ENCODE measurements at regions not wholly inside any gene's neighbourhood (a gene's known extent, or its start where the extent isn't known, plus 50 kb on each side); places are given as distances from the start of the nearest gene placed in this dataset.
"Not testable (repeated sequence)": the region's sequence is repeated elsewhere in the genome, so short reads cannot be mapped to it uniquely, and the experiment has no call there.

GRCh38 chr21:17269760-17270159 lies 243.1 kb upstream of the CXADR start:
- Histone ChIP-seq H3K4me3 (no peak overlapping the region), H3K4me1 (peaks cover 0 to 4% of the 10 kb centered on the region in 2 donors), H3K36me3 (no peaks in the 10 kb centered on the region), H3K27me3 (no peaks in the 10 kb centered on the region), H3K27ac (no peak overlapping the region), H3K9me3 (no peaks in the 10 kb centered on the region)
- intact Hi-C loops (cut with DNase I; ENCODE audit: low total_unique reads) (loop anchor here (2.0 kb wide), 1 partner anchor 1187 kb away; no protein-coding TSS in a partner anchor), in situ Hi-C loops (cut with MboI; ENCODE audit: low sequenced_read_pairs in 4 of 4) (loop anchor here in 2 of 4 donors (25.0 kb wide), 3 partner anchors 907 to 1382 kb away; no protein-coding TSS in a partner anchor)
- ATAC-seq (no peak), DNase-seq (no peak)
- TF ChIP-seq CTCF (IDR thresholded peaks at IDR 0.05 in 4 of 5, conservative IDR thresholded peaks at IDR 0.05 in 1 of 5) (no peak), POLR2A (IDR thresholded peaks at IDR 0.05) (no peak)

- no peaks in the 10 kb centered on the region for H3K36me3 ChIP-seq
- peaks cover 0 to 4% of the 10 kb centered on the region in 2 donors for H3K4me1 ChIP-seq
- no peak overlapping the region for H3K27ac ChIP-seq
- H3K4me3 ChIP-seq: no peak overlapping the region
- H3K9me3 ChIP-seq: no peaks in the 10 kb centered on the region
- DNase-seq (peak in 1 of 2 donors; percentile 22), ATAC-seq (peak; percentile 56 to 65)
- TF ChIP-seq POLR2A (IDR thresholded peaks at IDR 0.05) (no peak), CTCF (IDR thresholded peaks at IDR 0.05 in 4 of 5, conservative IDR thresholded peaks at IDR 0.05 in 1 of 5) (peak in 2 of 5 experiments; percentile 33 to 40)
- intact Hi-C loops (cut with DNase I; ENCODE audit: low total_unique reads) (loop anchor here (2.0 kb wide), 1 partner anchor 1187 kb away; no protein-coding TSS in a partner anchor), in situ Hi-C loops (cut with MboI; ENCODE audit: low sequenced_read_pairs in 4 of 4) (loop anchor here in 2 of 4 donors (25.0 kb wide), 3 partner anchors 908 to 1383 kb away; no protein-coding TSS in a partner anchor)
- H3K27me3 ChIP-seq: no peaks in the 10 kb centered on the region
Observed at GRCh38 chr21:17270229-17270628, 242.6 kb upstream of the CXADR start.

GRCh38 chr21:17279663-17280062 lies 233.2 kb upstream of the CXADR start:
- ATAC-seq (no peak), DNase-seq (no peak)
- intact Hi-C loops (cut with DNase I; ENCODE audit: low total_unique reads): no loop called here
- TF ChIP-seq POLR2A (IDR thresholded peaks at IDR 0.05) (no peak), CTCF (IDR thresholded peaks at IDR 0.05 in 4 of 5, conservative IDR thresholded peaks at IDR 0.05 in 1 of 5) (no peak)
- Histone ChIP-seq H3K36me3 (no peaks in the 10 kb centered on the region), H3K4me1 (no peaks in the 10 kb centered on the region), H3K27me3 (no peaks in the 10 kb centered on the region), H3K4me3 (no peak overlapping the region), H3K27ac (no peak overlapping the region), H3K9me3 (no peaks in the 10 kb centered on the region)
- in situ Hi-C loops (cut with MboI; ENCODE audit: low sequenced_read_pairs in 4 of 4): no loop called here

- H3K4me3 ChIP-seq; in situ Hi-C loops (cut with MboI; ENCODE audit: low sequenced_read_pairs in 4 of 4); intact Hi-C loops (cut with DNase I; ENCODE audit: low total_unique reads); H3K27ac ChIP-seq; H3K36me3 ChIP-seq; ATAC-seq; DNase-seq; H3K27me3 ChIP-seq; H3K9me3 ChIP-seq; H3K4me1 ChIP-seq: not testable (repeated sequence)
Observed at GRCh38 chr21:17293016-17293562, 219.8 kb upstream of the CXADR start.

GRCh38 chr21:17295997-17296396 lies 216.8 kb upstream of the CXADR start:
- H3K36me3 ChIP-seq: no peaks in the 10 kb centered on the region
- H3K4me1 ChIP-seq: no peaks in the 10 kb centered on the region
- no peaks in the 10 kb centered on the region for H3K27me3 ChIP-seq
- in situ Hi-C loops (cut with MboI; ENCODE audit: low sequenced_read_pairs in 4 of 4): no loop called here
- no peak overlapping the region for H3K4me3 ChIP-seq
- no peak for DNase-seq
- H3K27ac ChIP-seq: no peak overlapping the region
- intact Hi-C loops (cut with DNase I; ENCODE audit: low total_unique reads): no loop called here
- no peaks in the 10 kb centered on the region for H3K9me3 ChIP-seq
- no peak for TF ChIP-seq POLR2A (IDR thresholded peaks at IDR 0.05)
- TF ChIP-seq CTCF (IDR thresholded peaks at IDR 0.05 in 4 of 5, conservative IDR thresholded peaks at IDR 0.05 in 1 of 5): no peak
- ATAC-seq: no peak

GRCh38 chr21:17299576-17299975 lies 213.3 kb upstream of the CXADR start:
- ATAC-seq; H3K9me3 ChIP-seq; in situ Hi-C loops (cut with MboI; ENCODE audit: low sequenced_read_pairs in 4 of 4); H3K27ac ChIP-seq; H3K27me3 ChIP-seq; intact Hi-C loops (cut with DNase I; ENCODE audit: low total_unique reads); H3K4me1 ChIP-seq; H3K4me3 ChIP-seq; H3K36me3 ChIP-seq; DNase-seq: not testable (repeated sequence)

- intact Hi-C loops (cut with DNase I; ENCODE audit: low total_unique reads); H3K4me3 ChIP-seq; H3K36me3 ChIP-seq; H3K4me1 ChIP-seq; ATAC-seq; H3K27me3 ChIP-seq; DNase-seq; H3K27ac ChIP-seq; H3K9me3 ChIP-seq; in situ Hi-C loops (cut with MboI; ENCODE audit: low sequenced_read_pairs in 4 of 4): not testable (repeated sequence)
Observed at GRCh38 chr21:17327715-17328114, 185.1 kb upstream of the CXADR start.

Data from gastrocnemius medialis (tissue), 4 donors.